ENCODE measurements at regions not wholly inside any gene's neighbourhood (a gene's known extent, or its start where the extent isn't known, plus 50 kb on each side); places are given as distances from the start of the nearest gene placed in this dataset.

- Histone ChIP-seq H3K4me1 (ENCODE audit: control insufficient read depth, insufficient read depth, low read length) (no peaks in the 10 kb centered on the region), H3K9me3 (ENCODE audit: control insufficient read depth in 2 of 2, low read length in 2 of 2) (no peaks in the 10 kb centered on the region), H3K36me3 (ENCODE audit: control insufficient read depth in 2 of 2, insufficient read depth in 2 of 2, low read length in 2 of 2) (no peaks in the 10 kb centered on the region), H3K9ac (ENCODE audit: low read length in 2 of 2) (no peak overlapping the region), H3K27ac (ENCODE audit: low read length) (no peak overlapping the region), H3K27me3 (ENCODE audit: control insufficient read depth in 1 of 2, insufficient read depth in 2 of 2, low read length in 2 of 2) (no peaks in the 10 kb centered on the region), H3K4me3 (ENCODE audit: low read length in 2 of 2) (no peak overlapping the region)
Measured at GRCh38 chr7:46567858-46568257, 646.8 kb upstream of the IGFBP3 start.

DNA sequence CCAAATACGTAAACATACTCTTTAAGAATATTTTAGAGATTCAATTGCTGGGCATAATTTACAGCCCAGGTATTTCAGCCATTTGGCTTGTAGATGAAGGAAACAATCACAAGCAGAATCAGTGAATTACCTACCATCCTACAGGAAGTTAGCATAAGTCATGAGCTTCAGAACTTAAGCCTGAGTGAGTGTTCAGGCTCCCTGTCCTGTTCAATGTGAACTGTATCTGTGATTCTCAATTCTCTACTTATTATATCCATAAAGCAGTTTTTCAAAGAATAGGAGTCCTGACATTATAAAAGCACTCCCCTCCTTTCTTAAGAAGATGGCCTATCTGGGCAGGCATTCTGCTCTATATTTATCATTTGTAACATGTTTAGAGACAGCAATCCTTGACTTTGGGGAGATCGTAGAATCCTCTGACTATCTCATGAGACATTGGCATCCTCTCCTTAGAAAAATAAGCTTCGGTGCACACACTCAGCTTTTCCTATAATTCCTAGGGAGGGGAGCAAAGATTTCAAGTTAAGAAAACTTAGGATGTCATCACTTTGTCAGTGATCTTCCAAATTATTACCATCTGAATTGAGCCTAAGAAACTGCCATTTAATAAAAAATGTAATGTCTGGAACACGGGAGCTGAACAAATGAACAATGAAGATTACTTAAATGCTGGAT, 645.2 kb upstream of the IGFBP3 start:
- H3K27ac ChIP-seq (ENCODE audit: low read length), result no peak overlapping the region

GRCh38 chr7:46565253-46566096, 644.4 kb upstream of the IGFBP3 start:
- H3K27ac ChIP-seq (ENCODE audit: low read length), result no peak overlapping the region
- no peak overlapping the region for H3K9ac ChIP-seq (ENCODE audit: low read length in 2 of 2)
- H3K4me1 ChIP-seq (ENCODE audit: control insufficient read depth, insufficient read depth, low read length), result no peaks in the 10 kb centered on the region
- H3K27me3 ChIP-seq (ENCODE audit: control insufficient read depth in 1 of 2, insufficient read depth in 2 of 2, low read length in 2 of 2), result no peaks in the 10 kb centered on the region
- no peak overlapping the region for H3K4me3 ChIP-seq (ENCODE audit: low read length in 2 of 2)
- no peaks in the 10 kb centered on the region for H3K9me3 ChIP-seq (ENCODE audit: control insufficient read depth in 2 of 2, low read length in 2 of 2)
- no peaks in the 10 kb centered on the region for H3K36me3 ChIP-seq (ENCODE audit: control insufficient read depth in 2 of 2, insufficient read depth in 2 of 2, low read length in 2 of 2)

More for the DNA sequence above, 645.2 kb upstream of the IGFBP3 start:
- Histone ChIP-seq H3K36me3 (ENCODE audit: control insufficient read depth in 2 of 2, insufficient read depth in 2 of 2, low read length in 2 of 2) (no peaks in the 10 kb centered on the region), H3K4me1 (ENCODE audit: control insufficient read depth, insufficient read depth, low read length) (no peaks in the 10 kb centered on the region), H3K9ac (ENCODE audit: low read length in 2 of 2) (no peak overlapping the region), H3K27me3 (ENCODE audit: control insufficient read depth in 1 of 2, insufficient read depth in 2 of 2, low read length in 2 of 2) (no peaks in the 10 kb centered on the region), H3K9me3 (ENCODE audit: control insufficient read depth in 2 of 2, low read length in 2 of 2) (no peaks in the 10 kb centered on the region), H3K4me3 (ENCODE audit: low read length in 2 of 2) (no peak overlapping the region)

DNA sequence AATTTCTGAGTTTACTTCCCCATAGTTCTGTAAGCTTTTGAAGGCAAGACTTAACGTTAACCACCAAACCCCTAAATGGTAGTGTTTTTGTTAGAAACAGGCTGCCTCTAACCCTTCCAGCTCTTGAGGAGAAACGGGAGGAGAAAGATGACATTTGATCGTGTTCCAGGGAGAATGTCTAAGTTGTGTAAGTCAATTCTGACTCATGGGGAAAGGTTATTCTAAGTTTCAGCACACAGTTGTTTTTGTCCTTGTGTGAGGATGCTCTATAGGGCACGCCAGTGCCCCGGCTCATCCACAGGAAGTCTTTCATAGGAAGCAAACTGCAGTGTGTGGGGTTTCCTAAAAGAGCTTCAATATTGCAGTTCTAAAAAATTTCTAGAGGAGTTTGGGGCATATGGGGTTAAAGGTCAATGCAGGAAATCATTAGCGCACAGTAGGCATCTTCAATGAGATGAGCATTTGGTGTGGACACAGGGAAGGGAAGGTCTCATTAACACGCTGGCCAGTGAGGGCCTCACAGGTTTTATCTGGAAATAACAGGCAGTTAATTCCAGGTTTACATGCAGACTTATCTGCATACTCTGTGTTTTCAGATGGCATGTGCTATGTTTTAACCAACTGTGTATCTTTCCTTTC, 638.2 kb upstream of the IGFBP3 start:
- peak overlapping the region; percentile 19 for H3K27ac ChIP-seq (ENCODE audit: low read length)
- no peaks in the 10 kb centered on the region for H3K4me1 ChIP-seq (ENCODE audit: control insufficient read depth, insufficient read depth, low read length)
- H3K27me3 ChIP-seq (ENCODE audit: control insufficient read depth in 1 of 2, insufficient read depth in 2 of 2, low read length in 2 of 2), result no peaks in the 10 kb centered on the region
- no peaks in the 10 kb centered on the region for H3K36me3 ChIP-seq (ENCODE audit: control insufficient read depth in 2 of 2, insufficient read depth in 2 of 2, low read length in 2 of 2)
- H3K4me3 ChIP-seq (ENCODE audit: low read length in 2 of 2), result no peak overlapping the region
- no peaks in the 10 kb centered on the region for H3K9me3 ChIP-seq (ENCODE audit: control insufficient read depth in 2 of 2, low read length in 2 of 2)
- H3K9ac ChIP-seq (ENCODE audit: low read length in 2 of 2), result no peak overlapping the region

DNA sequence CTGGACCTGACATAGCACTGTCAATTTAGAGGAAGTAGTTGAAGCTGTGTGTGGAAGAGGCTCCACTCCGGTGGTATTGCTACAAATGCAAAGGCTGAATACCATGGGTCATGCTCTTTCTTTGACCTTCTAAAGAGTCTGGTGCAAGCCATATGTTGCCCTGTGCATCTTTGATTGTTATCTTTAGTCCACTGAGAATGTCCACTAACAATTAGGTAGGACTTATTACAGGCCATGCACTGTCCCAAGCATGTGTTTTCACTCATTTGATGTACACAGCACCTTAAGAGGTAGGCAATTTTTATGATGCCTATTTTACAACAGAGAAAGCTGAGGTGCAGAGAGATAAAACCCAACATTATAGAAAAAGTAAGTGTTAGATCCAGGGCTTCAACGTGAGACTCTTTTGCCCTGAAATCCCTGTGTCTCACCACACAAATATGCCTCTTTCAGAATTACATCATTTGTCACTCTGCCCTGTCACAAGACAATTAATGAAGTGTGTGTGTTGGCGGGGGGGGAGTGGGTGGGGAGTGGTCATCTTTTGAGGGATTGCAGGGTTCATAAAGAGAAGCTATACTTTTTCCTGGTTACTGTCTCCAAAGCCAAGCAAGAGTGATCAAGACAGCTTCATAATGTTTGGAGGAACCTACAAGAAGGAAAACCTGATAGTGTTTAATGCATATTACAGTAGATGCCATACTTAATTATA, 637.6 kb upstream of the IGFBP3 start:
- H3K9me3 ChIP-seq (ENCODE audit: control insufficient read depth in 2 of 2, low read length in 2 of 2), result no peaks in the 10 kb centered on the region
- no peaks in the 10 kb centered on the region for H3K36me3 ChIP-seq (ENCODE audit: control insufficient read depth in 2 of 2, insufficient read depth in 2 of 2, low read length in 2 of 2)
- no peak overlapping the region for H3K4me3 ChIP-seq (ENCODE audit: low read length in 2 of 2)
- H3K27ac ChIP-seq (ENCODE audit: low read length), result peak overlapping the region; percentile 19
- H3K9ac ChIP-seq (ENCODE audit: low read length in 2 of 2), result no peak overlapping the region
- no peaks in the 10 kb centered on the region for H3K27me3 ChIP-seq (ENCODE audit: control insufficient read depth in 1 of 2, insufficient read depth in 2 of 2, low read length in 2 of 2)
- no peaks in the 10 kb centered on the region for H3K4me1 ChIP-seq (ENCODE audit: control insufficient read depth, insufficient read depth, low read length)

DNA sequence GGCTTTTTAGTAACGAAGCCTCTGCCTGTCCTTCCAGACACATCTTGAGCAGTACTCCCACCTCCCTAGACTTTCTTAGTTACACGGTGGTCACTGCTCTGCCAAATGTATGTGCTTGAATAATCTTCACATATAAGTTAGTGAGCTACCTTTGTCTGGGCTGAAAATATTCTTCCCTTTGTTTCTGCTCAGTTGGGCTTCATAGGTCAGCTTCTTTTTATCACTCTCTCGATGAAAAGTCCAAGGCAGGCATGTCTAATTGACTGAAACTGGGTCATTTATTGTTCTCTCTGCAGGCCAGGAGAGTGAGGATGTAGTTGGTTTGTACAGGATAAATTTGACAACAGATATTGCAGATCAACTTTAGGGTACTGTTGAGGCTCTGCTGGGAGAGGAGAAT, 636.7 kb upstream of the IGFBP3 start:
- H3K4me1 ChIP-seq (ENCODE audit: control insufficient read depth, insufficient read depth, low read length), result no peaks in the 10 kb centered on the region
- H3K9ac ChIP-seq (ENCODE audit: low read length in 2 of 2), result no peak overlapping the region
- H3K36me3 ChIP-seq (ENCODE audit: control insufficient read depth in 2 of 2, insufficient read depth in 2 of 2, low read length in 2 of 2), result no peaks in the 10 kb centered on the region
- no peaks in the 10 kb centered on the region for H3K27me3 ChIP-seq (ENCODE audit: control insufficient read depth in 1 of 2, insufficient read depth in 2 of 2, low read length in 2 of 2)
- H3K4me3 ChIP-seq (ENCODE audit: low read length in 2 of 2), result peak overlapping the region; percentile 38 to 40
- H3K27ac ChIP-seq (ENCODE audit: low read length), result no peak overlapping the region
- H3K9me3 ChIP-seq (ENCODE audit: control insufficient read depth in 2 of 2, low read length in 2 of 2), result no peaks in the 10 kb centered on the region

GRCh38 chr7:46557295-46557711, 636.2 kb upstream of the IGFBP3 start:
- no peaks in the 10 kb centered on the region for H3K36me3 ChIP-seq (ENCODE audit: control insufficient read depth in 2 of 2, insufficient read depth in 2 of 2, low read length in 2 of 2)
- H3K9ac ChIP-seq (ENCODE audit: low read length in 2 of 2), result peak overlapping the region in 1 of 2 donors; percentile 42
- no peaks in the 10 kb centered on the region for H3K9me3 ChIP-seq (ENCODE audit: control insufficient read depth in 2 of 2, low read length in 2 of 2)
- H3K27ac ChIP-seq (ENCODE audit: low read length), result no peak overlapping the region
- H3K27me3 ChIP-seq (ENCODE audit: control insufficient read depth in 1 of 2, insufficient read depth in 2 of 2, low read length in 2 of 2), result no peaks in the 10 kb centered on the region
- no peaks in the 10 kb centered on the region for H3K4me1 ChIP-seq (ENCODE audit: control insufficient read depth, insufficient read depth, low read length)
- peak overlapping the region; percentile 38 to 40 for H3K4me3 ChIP-seq (ENCODE audit: low read length in 2 of 2)

- Histone ChIP-seq H3K36me3 (ENCODE audit: control insufficient read depth in 2 of 2, insufficient read depth in 2 of 2, low read length in 2 of 2) (no peaks in the 10 kb centered on the region), H3K27me3 (ENCODE audit: control insufficient read depth in 1 of 2, insufficient read depth in 2 of 2, low read length in 2 of 2) (no peaks in the 10 kb centered on the region), H3K9me3 (ENCODE audit: control insufficient read depth in 2 of 2, low read length in 2 of 2) (no peaks in the 10 kb centered on the region), H3K4me1 (ENCODE audit: control insufficient read depth, insufficient read depth, low read length) (no peaks in the 10 kb centered on the region), H3K9ac (ENCODE audit: low read length in 2 of 2) (no peak overlapping the region), H3K4me3 (ENCODE audit: low read length in 2 of 2) (no peak overlapping the region), H3K27ac (ENCODE audit: low read length) (no peak overlapping the region)
Measured at GRCh38 chr7:46554688-46555422, 633.8 kb upstream of the IGFBP3 start.

- H3K27ac ChIP-seq (ENCODE audit: low read length), result no peak overlapping the region
- H3K27me3 ChIP-seq (ENCODE audit: control insufficient read depth in 1 of 2, insufficient read depth in 2 of 2, low read length in 2 of 2), result no peaks in the 10 kb centered on the region
- H3K4me1 ChIP-seq (ENCODE audit: control insufficient read depth, insufficient read depth, low read length), result no peaks in the 10 kb centered on the region
- H3K36me3 ChIP-seq (ENCODE audit: control insufficient read depth in 2 of 2, insufficient read depth in 2 of 2, low read length in 2 of 2), result no peaks in the 10 kb centered on the region
- H3K9me3 ChIP-seq (ENCODE audit: control insufficient read depth in 2 of 2, low read length in 2 of 2), result no peaks in the 10 kb centered on the region
- no peak overlapping the region for H3K9ac ChIP-seq (ENCODE audit: low read length in 2 of 2)
- H3K4me3 ChIP-seq (ENCODE audit: low read length in 2 of 2), result no peak overlapping the region
Measured at GRCh38 chr7:46551603-46552002, 630.5 kb upstream of the IGFBP3 start.

- Histone ChIP-seq H3K27ac (ENCODE audit: low read length) (no peak overlapping the region), H3K36me3 (ENCODE audit: control insufficient read depth in 2 of 2, insufficient read depth in 2 of 2, low read length in 2 of 2) (no peaks in the 10 kb centered on the region), H3K9me3 (ENCODE audit: control insufficient read depth in 2 of 2, low read length in 2 of 2) (no peaks in the 10 kb centered on the region), H3K4me3 (ENCODE audit: low read length in 2 of 2) (no peak overlapping the region), H3K27me3 (ENCODE audit: control insufficient read depth in 1 of 2, insufficient read depth in 2 of 2, low read length in 2 of 2) (no peaks in the 10 kb centered on the region), H3K4me1 (ENCODE audit: control insufficient read depth, insufficient read depth, low read length) (no peaks in the 10 kb centered on the region), H3K9ac (ENCODE audit: low read length in 2 of 2) (no peak overlapping the region)
Measured at GRCh38 chr7:46550864-46551263, 629.8 kb upstream of the IGFBP3 start.
